ENCODE measurements at regions not wholly inside any gene's neighbourhood (a gene's known extent, or its start where the extent isn't known, plus 50 kb on each side); places are given as distances from the start of the nearest gene placed in this dataset.

DNA sequence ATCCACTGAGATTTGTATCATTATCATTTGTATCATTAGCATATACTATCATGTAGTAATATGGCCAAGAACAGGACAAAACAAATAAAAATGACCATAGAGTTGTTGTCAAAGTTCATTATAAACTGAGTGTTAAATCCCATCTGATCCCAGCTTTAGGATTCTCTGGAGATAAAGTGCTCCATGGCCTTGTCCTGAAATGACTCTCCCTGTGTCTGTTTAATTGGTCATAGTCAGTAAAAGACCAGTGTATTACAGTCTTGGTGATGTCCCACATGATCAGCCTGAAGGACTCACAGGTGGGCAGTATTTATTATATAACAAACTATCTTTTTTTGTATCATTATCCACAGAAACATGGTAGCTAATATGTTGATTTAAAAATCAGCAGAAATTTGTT is 361.6 kb downstream of the TMEM135 start:
- no peak overlapping the region for H3K9ac ChIP-seq (ENCODE audit: extremely low read depth, insufficient read length, low read length)
- no peak overlapping the region for H2BK20ac ChIP-seq (ENCODE audit: low read depth, low read length, poor library complexity, severe bottlenecking)
- no peak overlapping the region for H3K18ac ChIP-seq (ENCODE audit: insufficient read length, low read depth, low read length)
- Mint-ChIP-seq H3K27me3 (ENCODE audit: low read depth) (no peaks in the 10 kb centered on the region), H3K27ac (no peak overlapping the region), H3K9me3 (no peaks in the 10 kb centered on the region; a peak in 3 of 5 replicates), H3K4me3 (no peak overlapping the region), H3K36me3 (ENCODE audit: insufficient read depth in 1 of 3, low read depth in 3 of 3) (no peaks in the 10 kb centered on the region), H3K4me1 (peaks cover 8 to 12% of the 10 kb centered on the region in 2 experiments; a peak in 3 of 4 replicates)
- no peak overlapping the region for H2BK15ac ChIP-seq (ENCODE audit: low read depth, low read length)
- no peak overlapping the region for H4K91ac ChIP-seq (ENCODE audit: insufficient read length, low read depth, low read length)
- H3K4me2 ChIP-seq (ENCODE audit: insufficient read depth, insufficient read length, low read length) = no peak overlapping the region
- no peaks in the 10 kb centered on the region for H3K4me1 ChIP-seq (ENCODE audit: insufficient read depth, low read length)
- no peak overlapping the region for H3K14ac ChIP-seq (ENCODE audit: insufficient read depth, low read length)
- DNase-seq = no peak
- no peak overlapping the region for H2AK5ac ChIP-seq (ENCODE audit: insufficient read length, low read length)
- H3K27me3 ChIP-seq (ENCODE audit: insufficient read depth, low read length) = no peaks in the 10 kb centered on the region
- no peaks in the 10 kb centered on the region for H3K79me2 ChIP-seq (ENCODE audit: insufficient read depth, low read length)
- H3K79me1 ChIP-seq (ENCODE audit: insufficient read depth, low read depth, low read length, poor library complexity, severe bottlenecking) = no peaks in the 10 kb centered on the region
- no peak overlapping the region for H3K27ac ChIP-seq (ENCODE audit: insufficient read length, low read depth, low read length)
- TF ChIP-seq, protein P1, sequence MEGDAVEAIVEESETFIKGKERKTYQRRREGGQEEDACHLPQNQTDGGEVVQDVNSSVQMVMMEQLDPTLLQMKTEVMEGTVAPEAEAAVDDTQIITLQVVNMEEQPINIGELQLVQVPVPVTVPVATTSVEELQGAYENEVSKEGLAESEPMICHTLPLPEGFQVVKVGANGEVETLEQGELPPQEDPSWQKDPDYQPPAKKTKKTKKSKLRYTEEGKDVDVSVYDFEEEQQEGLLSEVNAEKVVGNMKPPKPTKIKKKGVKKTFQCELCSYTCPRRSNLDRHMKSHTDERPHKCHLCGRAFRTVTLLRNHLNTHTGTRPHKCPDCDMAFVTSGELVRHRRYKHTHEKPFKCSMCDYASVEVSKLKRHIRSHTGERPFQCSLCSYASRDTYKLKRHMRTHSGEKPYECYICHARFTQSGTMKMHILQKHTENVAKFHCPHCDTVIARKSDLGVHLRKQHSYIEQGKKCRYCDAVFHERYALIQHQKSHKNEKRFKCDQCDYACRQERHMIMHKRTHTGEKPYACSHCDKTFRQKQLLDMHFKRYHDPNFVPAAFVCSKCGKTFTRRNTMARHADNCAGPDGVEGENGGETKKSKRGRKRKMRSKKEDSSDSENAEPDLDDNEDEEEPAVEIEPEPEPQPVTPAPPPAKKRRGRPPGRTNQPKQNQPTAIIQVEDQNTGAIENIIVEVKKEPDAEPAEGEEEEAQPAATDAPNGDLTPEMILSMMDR (conservative IDR thresholded peaks at IDR 0.05) = no peak
- no peaks in the 10 kb centered on the region for H3K9me3 ChIP-seq (ENCODE audit: control insufficient read depth, low read depth, low read length)
- H3K56ac ChIP-seq (ENCODE audit: insufficient read length, low read depth, low read length) = no peak overlapping the region
- H4K8ac ChIP-seq (replicated peaks; ENCODE audit: insufficient read length, low read depth, low read length) = no peak overlapping the region
- no peaks in the 10 kb centered on the region for H4K20me1 ChIP-seq (ENCODE audit: control insufficient read depth, insufficient read depth, insufficient read length)
- H3K4ac ChIP-seq (ENCODE audit: low read depth, low read length) = no peak overlapping the region
- no peak overlapping the region for H3T11ph ChIP-seq (ENCODE audit: low read length)
- H2BK5ac ChIP-seq (ENCODE audit: insufficient read length, low read length) = no peak overlapping the region
- H4K5ac ChIP-seq (ENCODE audit: insufficient read length, low read depth, low read length) = no peak overlapping the region
- no peak overlapping the region for H3K23ac ChIP-seq (ENCODE audit: insufficient read length, low read depth, low read length)
- H3K23me2 ChIP-seq (ENCODE audit: insufficient read length, low read depth, low read length, poor library complexity, severe bottlenecking) = no peaks in the 10 kb centered on the region
- H2BK120ac ChIP-seq (ENCODE audit: low read depth, low read length, poor library complexity, severe bottlenecking) = no peak overlapping the region
- no peak overlapping the region for H2BK12ac ChIP-seq (ENCODE audit: insufficient read length, low read depth, low read length)
- no peak overlapping the region for H2AFZ ChIP-seq (ENCODE audit: low read length)

Measured in H9 (cell line).